ENCODE measurements at regions not wholly inside any gene's neighbourhood (a gene's known extent, or its start where the extent isn't known, plus 50 kb on each side); places are given as distances from the start of the nearest gene placed in this dataset.

GRCh38 chr6:1496836-1497760 lies 107.7 kb downstream of the FOXF2 start:
- no peak overlapping the region for H3K27ac Mint-ChIP-seq
- no peak for DNase-seq (ENCODE audit: low spot score in 2 of 2)
- ATAC-seq: no peak
- peaks cover 3% of the 10 kb centered on the region for H3K9me3 Mint-ChIP-seq
- no peaks in the 10 kb centered on the region for H3K36me3 Mint-ChIP-seq
- H3K4me1 Mint-ChIP-seq: no peaks in the 10 kb centered on the region
- H3K4me3 Mint-ChIP-seq: no peak overlapping the region

GRCh38 chr6:1497761-1498105 lies 108.4 kb downstream of the FOXF2 start:
- Mint-ChIP-seq H3K27ac (no peak overlapping the region), H3K4me3 (no peak overlapping the region), H3K4me1 (no peaks in the 10 kb centered on the region), H3K36me3 (no peaks in the 10 kb centered on the region), H3K9me3 (peaks cover 3% of the 10 kb centered on the region)
- DNase-seq (ENCODE audit: low spot score in 2 of 2): no peak
- no peak for ATAC-seq

GRCh38 chr6:1498491-1499113 lies 109.2 kb downstream of the FOXF2 start:
- no peak overlapping the region for H3K4me3 Mint-ChIP-seq
- H3K4me1 Mint-ChIP-seq: no peaks in the 10 kb centered on the region
- no peaks in the 10 kb centered on the region for H3K36me3 Mint-ChIP-seq
- no peak overlapping the region for H3K27ac Mint-ChIP-seq
- peaks cover 3% of the 10 kb centered on the region for H3K9me3 Mint-ChIP-seq
- DNase-seq (ENCODE audit: low spot score in 2 of 2) (no peak), ATAC-seq (no peak)

GRCh38 chr6:1499777-1500176 lies 109.9 kb upstream of the FOXC1 start:
- DNase-seq (ENCODE audit: low spot score in 2 of 2): no peak
- Mint-ChIP-seq H3K27ac (no peak overlapping the region), H3K4me1 (no peaks in the 10 kb centered on the region), H3K9me3 (peaks cover 3% of the 10 kb centered on the region), H3K4me3 (no peak overlapping the region), H3K36me3 (no peaks in the 10 kb centered on the region)
- ATAC-seq: no peak

GRCh38 chr6:1500913-1501312 lies 108.8 kb upstream of the FOXC1 start:
- DNase-seq (ENCODE audit: low spot score in 2 of 2) (no peak), ATAC-seq (no peak)
- Mint-ChIP-seq H3K4me1 (no peaks in the 10 kb centered on the region), H3K27ac (no peak overlapping the region), H3K4me3 (no peak overlapping the region), H3K36me3 (no peaks in the 10 kb centered on the region), H3K9me3 (peaks cover 3% of the 10 kb centered on the region)

- H3K4me3 Mint-ChIP-seq: no peak overlapping the region
- no peak for ATAC-seq
- no peaks in the 10 kb centered on the region for H3K9me3 Mint-ChIP-seq
- no peaks in the 10 kb centered on the region for H3K36me3 Mint-ChIP-seq
- DNase-seq (ENCODE audit: low spot score in 2 of 2): no peak
- H3K27ac Mint-ChIP-seq: no peak overlapping the region
- no peaks in the 10 kb centered on the region for H3K4me1 Mint-ChIP-seq
Observed at GRCh38 chr6:1502041-1502440, 107.7 kb upstream of the FOXC1 start.

GRCh38 chr6:1503811-1504210 lies 105.9 kb upstream of the FOXC1 start:
- no peaks in the 10 kb centered on the region for H3K4me1 Mint-ChIP-seq
- H3K27ac Mint-ChIP-seq: no peak overlapping the region
- no peaks in the 10 kb centered on the region for H3K36me3 Mint-ChIP-seq
- DNase-seq (ENCODE audit: low spot score in 2 of 2) (no peak), ATAC-seq (no peak)
- H3K4me3 Mint-ChIP-seq: no peak overlapping the region
- H3K9me3 Mint-ChIP-seq: no peaks in the 10 kb centered on the region

GRCh38 chr6:1504465-1504864 lies 105.2 kb upstream of the FOXC1 start:
- Mint-ChIP-seq H3K4me1 (no peaks in the 10 kb centered on the region), H3K36me3 (no peaks in the 10 kb centered on the region), H3K9me3 (no peaks in the 10 kb centered on the region), H3K4me3 (no peak overlapping the region), H3K27ac (no peak overlapping the region)
- no peak for ATAC-seq
- DNase-seq (ENCODE audit: low spot score in 2 of 2): no peak

- no peak for ATAC-seq
- no peak for DNase-seq (ENCODE audit: low spot score in 2 of 2)
- H3K36me3 Mint-ChIP-seq: no peaks in the 10 kb centered on the region
- no peak overlapping the region for H3K27ac Mint-ChIP-seq
- H3K4me1 Mint-ChIP-seq: no peaks in the 10 kb centered on the region
- H3K9me3 Mint-ChIP-seq: no peaks in the 10 kb centered on the region
- H3K4me3 Mint-ChIP-seq: no peak overlapping the region
Observed at GRCh38 chr6:1507251-1507650, 102.5 kb upstream of the FOXC1 start.

GRCh38 chr6:1509241-1509640 lies 100.5 kb upstream of the FOXC1 start:
- DNase-seq (ENCODE audit: low spot score in 2 of 2): no peak
- Mint-ChIP-seq H3K27ac (no peak overlapping the region), H3K4me3 (no peak overlapping the region), H3K4me1 (no peaks in the 10 kb centered on the region), H3K36me3 (no peaks in the 10 kb centered on the region), H3K9me3 (no peaks in the 10 kb centered on the region)
- ATAC-seq: no peak

- no peak overlapping the region for H3K4me3 Mint-ChIP-seq
- DNase-seq (ENCODE audit: low spot score in 2 of 2): no peak
- no peak overlapping the region for H3K27ac Mint-ChIP-seq
- H3K9me3 Mint-ChIP-seq: no peaks in the 10 kb centered on the region
- no peaks in the 10 kb centered on the region for H3K36me3 Mint-ChIP-seq
- H3K4me1 Mint-ChIP-seq: no peaks in the 10 kb centered on the region
- ATAC-seq: no peak
Observed at GRCh38 chr6:1510239-1510638, 99.5 kb upstream of the FOXC1 start.

- H3K4me1 Mint-ChIP-seq: no peaks in the 10 kb centered on the region
- no peaks in the 10 kb centered on the region for H3K9me3 Mint-ChIP-seq
- H3K27ac Mint-ChIP-seq: no peak overlapping the region
- no peak for DNase-seq (ENCODE audit: low spot score in 2 of 2)
- H3K36me3 Mint-ChIP-seq: no peaks in the 10 kb centered on the region
- ATAC-seq: no peak
- H3K4me3 Mint-ChIP-seq: no peak overlapping the region
Observed at GRCh38 chr6:1513215-1513780, 96.4 kb upstream of the FOXC1 start.

- no peak for ATAC-seq
- no peak for DNase-seq (ENCODE audit: low spot score in 2 of 2)
- Mint-ChIP-seq H3K9me3 (no peaks in the 10 kb centered on the region), H3K27ac (no peak overlapping the region), H3K4me1 (no peaks in the 10 kb centered on the region), H3K4me3 (no peak overlapping the region), H3K36me3 (no peaks in the 10 kb centered on the region)
Observed at GRCh38 chr6:1514078-1514477, 95.6 kb upstream of the FOXC1 start.

- H3K9me3 Mint-ChIP-seq: no peaks in the 10 kb centered on the region
- no peak overlapping the region for H3K4me3 Mint-ChIP-seq
- DNase-seq (ENCODE audit: low spot score in 2 of 2) (no peak), ATAC-seq (no peak)
- no peaks in the 10 kb centered on the region for H3K36me3 Mint-ChIP-seq
- H3K4me1 Mint-ChIP-seq: no peaks in the 10 kb centered on the region
- H3K27ac Mint-ChIP-seq: no peak overlapping the region
Observed at GRCh38 chr6:1515280-1515679, 94.4 kb upstream of the FOXC1 start.

- Mint-ChIP-seq H3K27ac (no peak overlapping the region), H3K9me3 (no peaks in the 10 kb centered on the region), H3K4me3 (no peak overlapping the region), H3K36me3 (no peaks in the 10 kb centered on the region), H3K4me1 (no peaks in the 10 kb centered on the region)
- DNase-seq (ENCODE audit: low spot score in 2 of 2): no peak
- ATAC-seq: no peak
Observed at GRCh38 chr6:1515781-1516180, 93.9 kb upstream of the FOXC1 start.
